ENCODE measurements at regions not wholly inside any gene's neighbourhood (a gene's known extent, or its start where the extent isn't known, plus 50 kb on each side); places are given as distances from the start of the nearest gene placed in this dataset.
A peak's percentile ranks its signal among the peaks of the same experiment; 100 is the strongest.

DNA sequence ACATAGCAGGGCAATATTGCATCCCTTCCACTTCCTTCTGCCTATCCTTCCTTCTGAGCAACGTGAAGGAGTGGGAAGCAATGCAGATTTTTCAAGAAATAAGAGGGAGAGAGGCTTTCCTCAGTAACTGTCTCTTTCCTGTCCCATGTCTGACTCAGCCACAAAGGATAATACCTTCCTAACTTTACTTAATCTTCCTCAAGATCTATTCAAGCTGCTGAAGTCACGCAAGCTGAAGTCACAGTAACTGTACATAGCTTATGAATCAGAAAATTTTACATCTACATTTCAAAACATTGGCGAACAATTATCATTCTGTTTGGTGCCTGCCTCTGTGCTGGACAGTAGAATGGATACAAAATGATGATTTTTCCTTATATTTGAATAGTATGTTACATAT lies 86.4 kb upstream of the POU3F2 start:
- intact Hi-C loops (cut with micrococcal nuclease): no loop called here
- H3K4me3 Mint-ChIP-seq: no peak overlapping the region
- Histone ChIP-seq H3K4me1 (ENCODE audit: control insufficient read depth, insufficient read depth, low read length) (no peaks in the 10 kb centered on the region), H3K27ac (ENCODE audit: low read length) (no peak overlapping the region), H3K27me3 (ENCODE audit: control insufficient read depth, insufficient read depth, low read length) (no peaks in the 10 kb centered on the region), H3K9me3 (ENCODE audit: control insufficient read depth, insufficient read depth, low read length) (no peaks in the 10 kb centered on the region), H3K36me3 (ENCODE audit: control insufficient read depth, insufficient read depth, low read length) (no peaks in the 10 kb centered on the region), H3K4me3 (ENCODE audit: low read length) (no peak overlapping the region)
- 52% methylated on average over 2 of the region's 3 CpGs for WGBS (ENCODE audit: insufficient coverage)
- TF ChIP-seq, protein P1, sequence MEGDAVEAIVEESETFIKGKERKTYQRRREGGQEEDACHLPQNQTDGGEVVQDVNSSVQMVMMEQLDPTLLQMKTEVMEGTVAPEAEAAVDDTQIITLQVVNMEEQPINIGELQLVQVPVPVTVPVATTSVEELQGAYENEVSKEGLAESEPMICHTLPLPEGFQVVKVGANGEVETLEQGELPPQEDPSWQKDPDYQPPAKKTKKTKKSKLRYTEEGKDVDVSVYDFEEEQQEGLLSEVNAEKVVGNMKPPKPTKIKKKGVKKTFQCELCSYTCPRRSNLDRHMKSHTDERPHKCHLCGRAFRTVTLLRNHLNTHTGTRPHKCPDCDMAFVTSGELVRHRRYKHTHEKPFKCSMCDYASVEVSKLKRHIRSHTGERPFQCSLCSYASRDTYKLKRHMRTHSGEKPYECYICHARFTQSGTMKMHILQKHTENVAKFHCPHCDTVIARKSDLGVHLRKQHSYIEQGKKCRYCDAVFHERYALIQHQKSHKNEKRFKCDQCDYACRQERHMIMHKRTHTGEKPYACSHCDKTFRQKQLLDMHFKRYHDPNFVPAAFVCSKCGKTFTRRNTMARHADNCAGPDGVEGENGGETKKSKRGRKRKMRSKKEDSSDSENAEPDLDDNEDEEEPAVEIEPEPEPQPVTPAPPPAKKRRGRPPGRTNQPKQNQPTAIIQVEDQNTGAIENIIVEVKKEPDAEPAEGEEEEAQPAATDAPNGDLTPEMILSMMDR (IDR thresholded peaks at IDR 0.05): no peak
- H3K36me3 Mint-ChIP-seq: no peaks in the 10 kb centered on the region
- no peaks in the 10 kb centered on the region for H3K27me3 Mint-ChIP-seq (ENCODE audit: low read depth in 2 of 2)
- H3K9me3 Mint-ChIP-seq: peaks cover 3 to 9% of the 10 kb centered on the region in 2 donors
- no peak overlapping the region for H3K27ac Mint-ChIP-seq
- DNase-seq (no peak), ATAC-seq (no peak)
- no peaks in the 10 kb centered on the region for H3K4me1 Mint-ChIP-seq

DNA sequence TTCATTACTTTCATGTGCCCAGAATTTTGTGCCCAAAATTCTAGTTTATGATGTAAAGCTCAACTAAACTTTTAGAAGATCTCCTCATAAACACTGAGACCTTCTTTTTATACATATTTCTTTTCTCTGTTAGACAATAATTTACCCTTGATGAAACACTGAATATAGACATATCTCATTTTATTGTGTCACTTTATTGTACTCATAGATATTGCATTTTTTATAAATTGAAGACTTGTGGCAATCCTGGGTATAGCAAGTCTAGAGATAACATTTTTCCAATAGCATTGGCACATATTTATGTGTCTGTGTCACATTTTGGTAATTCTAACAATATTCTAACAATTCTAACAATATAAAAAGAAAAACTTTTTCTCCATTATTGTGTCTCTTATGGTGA lies 74.9 kb upstream of the POU3F2 start:
- H3K36me3 ChIP-seq (ENCODE audit: control insufficient read depth, insufficient read depth, low read length): no peaks in the 10 kb centered on the region
- Mint-ChIP-seq H3K27me3 (ENCODE audit: low read depth in 2 of 2) (no peaks in the 10 kb centered on the region), H3K36me3 (peaks cover 6% of the 10 kb centered on the region), H3K9me3 (peaks cover 11 to 14% of the 10 kb centered on the region in 2 donors), H3K4me3 (no peak overlapping the region), H3K27ac (no peak overlapping the region), H3K4me1 (peaks cover 2 to 4% of the 10 kb centered on the region in 2 donors)
- H3K4me3 ChIP-seq (ENCODE audit: low read length): no peak overlapping the region
- no peaks in the 10 kb centered on the region for H3K4me1 ChIP-seq (ENCODE audit: control insufficient read depth, insufficient read depth, low read length)
- no peaks in the 10 kb centered on the region for H3K27me3 ChIP-seq (ENCODE audit: control insufficient read depth, insufficient read depth, low read length)
- ATAC-seq (no peak), DNase-seq (no peak)
- H3K9me3 ChIP-seq (ENCODE audit: control insufficient read depth, insufficient read depth, low read length): no peaks in the 10 kb centered on the region
- no peak overlapping the region for H3K27ac ChIP-seq (ENCODE audit: low read length)
- intact Hi-C loops (cut with micrococcal nuclease): no loop called here
- TF ChIP-seq, protein P1 (IDR thresholded peaks at IDR 0.05): no peak

DNA sequence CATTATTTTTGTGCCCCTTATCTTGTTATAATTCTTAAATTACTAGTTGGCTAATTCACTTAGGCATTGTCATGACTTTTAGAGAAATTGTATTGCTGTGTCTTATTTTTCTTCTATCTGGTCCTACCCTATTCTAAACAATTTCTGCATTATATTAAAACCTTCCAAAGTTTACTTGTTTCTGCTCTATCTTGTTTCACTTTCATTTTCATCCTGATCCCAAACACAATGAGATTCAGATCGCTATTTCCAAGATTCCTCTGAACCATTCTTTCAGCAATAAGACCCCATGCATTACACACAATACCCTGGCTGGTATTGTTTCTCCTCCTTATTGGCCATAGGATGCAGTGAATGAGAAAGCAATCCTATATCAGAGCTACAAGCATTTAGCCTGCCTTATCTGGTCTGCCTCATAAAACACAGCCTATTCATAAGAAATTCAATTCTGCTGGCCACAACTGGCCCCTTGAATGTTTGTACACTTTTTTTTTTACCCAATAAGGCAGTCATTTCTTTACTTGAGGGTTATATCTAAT lies 69.9 kb upstream of the POU3F2 start:
- intact Hi-C loops (cut with micrococcal nuclease): no loop called here
- Mint-ChIP-seq H3K27me3 (ENCODE audit: low read depth in 2 of 2) (no peaks in the 10 kb centered on the region), H3K27ac (no peak overlapping the region), H3K9me3 (peaks cover 5 to 9% of the 10 kb centered on the region in 2 donors), H3K4me3 (peak overlapping the region; percentile 25), H3K4me1 (peaks cover 3 to 7% of the 10 kb centered on the region in 2 donors), H3K36me3 (peaks cover 6% of the 10 kb centered on the region)
- H3K27ac ChIP-seq (ENCODE audit: low read length): no peak overlapping the region
- ATAC-seq (no peak), DNase-seq (no peak)
- TF ChIP-seq, protein P1 (IDR thresholded peaks at IDR 0.05): no peak
- no peak overlapping the region for H3K4me3 ChIP-seq (ENCODE audit: low read length)
- H3K27me3 ChIP-seq (ENCODE audit: control insufficient read depth, insufficient read depth, low read length): no peaks in the 10 kb centered on the region
- WGBS (ENCODE audit: insufficient coverage): 42% methylated on average over 1 of the region's 1 CpG
- H3K4me1 ChIP-seq (ENCODE audit: control insufficient read depth, insufficient read depth, low read length): no peaks in the 10 kb centered on the region
- H3K36me3 ChIP-seq (ENCODE audit: control insufficient read depth, insufficient read depth, low read length): no peaks in the 10 kb centered on the region
- no peaks in the 10 kb centered on the region for H3K9me3 ChIP-seq (ENCODE audit: control insufficient read depth, insufficient read depth, low read length)

DNA sequence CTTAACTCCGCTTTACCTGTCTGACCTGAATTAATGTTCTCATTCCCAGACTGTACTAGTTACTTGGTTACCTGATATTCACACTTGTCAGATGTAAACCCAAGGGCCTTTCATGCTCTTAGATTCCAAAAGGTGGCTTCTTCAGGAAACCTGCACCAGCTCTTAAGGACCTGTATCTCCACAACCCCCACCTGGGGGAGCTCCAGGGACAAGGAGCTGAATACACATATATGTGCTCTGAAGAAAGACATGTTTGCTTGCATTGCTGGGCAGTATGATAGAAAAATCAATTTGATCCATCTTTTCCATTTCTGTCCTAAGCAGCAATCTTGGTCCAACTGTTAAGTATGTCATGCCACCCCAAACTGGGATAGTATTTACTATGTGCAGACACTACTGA lies 64.8 kb upstream of the POU3F2 start:
- Histone ChIP-seq H3K36me3 (ENCODE audit: control insufficient read depth, insufficient read depth, low read length) (no peaks in the 10 kb centered on the region), H3K27me3 (ENCODE audit: control insufficient read depth, insufficient read depth, low read length) (no peaks in the 10 kb centered on the region), H3K4me3 (ENCODE audit: low read length) (no peak overlapping the region), H3K4me1 (ENCODE audit: control insufficient read depth, insufficient read depth, low read length) (no peaks in the 10 kb centered on the region), H3K27ac (ENCODE audit: low read length) (no peak overlapping the region), H3K9me3 (ENCODE audit: control insufficient read depth, insufficient read depth, low read length) (no peaks in the 10 kb centered on the region)
- ATAC-seq (no peak), DNase-seq (peak in 1 of 2 donors; percentile 18)
- peaks cover under 1 to 1% of the 10 kb centered on the region in 2 donors for H3K4me1 Mint-ChIP-seq
- WGBS (ENCODE audit: insufficient coverage): 95% methylated on average over 1 of the region's 1 CpG
- peaks cover 0 to 4% of the 10 kb centered on the region in 2 donors for H3K27me3 Mint-ChIP-seq (ENCODE audit: low read depth in 2 of 2)
- no peak overlapping the region for H3K4me3 Mint-ChIP-seq
- no peaks in the 10 kb centered on the region for H3K9me3 Mint-ChIP-seq
- intact Hi-C loops (cut with micrococcal nuclease): no loop called here
- no peak overlapping the region for H3K27ac Mint-ChIP-seq
- TF ChIP-seq, protein P1 (IDR thresholded peaks at IDR 0.05): no peak
- no peaks in the 10 kb centered on the region for H3K36me3 Mint-ChIP-seq

Data from natural killer cell (primary cell).